Astrocyte (in vitro differentiated cells and primary cell): ENCODE measurements at regions not wholly inside any gene's neighbourhood (a gene's known extent, or its start where the extent isn't known, plus 50 kb on each side); places are given as distances from the start of the nearest gene placed in this dataset.
"Not testable (repeated sequence)": the region's sequence is repeated elsewhere in the genome, so short reads cannot be mapped to it uniquely, and the experiment has no call there.

Experiments
- DNase-seq: peaks from one replicate; pipeline ENCODE4 v3.0.0-alpha.2; 2010; ENCODE audit warnings: low read depth
- FAIRE-seq: peaks from 2 replicates; lab custom pipeline; 2011; peaks lifted over from hg19 to GRCh38; lab: Jason Lieb, UNC
- H2AFZ ChIP-seq: 2 replicates; pipeline ENCODE4 v1.6.0; 2012; ENCODE audit warnings: low read depth, low read length, inconsistent platforms
- H3K27ac ChIP-seq: 2 replicates; pipeline ENCODE4 v1.5.1; 2011; ENCODE audit warnings: low read depth, low read length, inconsistent platforms
- H3K27me3 ChIP-seq: 2 replicates; pipeline ENCODE4 v1.6.0; 2011; ENCODE audit warnings: low read length, inconsistent platforms; ENCODE audit not compliant: insufficient read depth
- H3K36me3 ChIP-seq: 2 replicates; pipeline ENCODE4 v1.5.1; 2011; ENCODE audit warnings: low read length, inconsistent platforms; ENCODE audit not compliant: insufficient read depth
- H3K4me1 ChIP-seq: 2 replicates; pipeline ENCODE4 v1.5.1; 2011; ENCODE audit warnings: low read length, inconsistent platforms; ENCODE audit not compliant: insufficient read depth
- H3K4me2 ChIP-seq: 2 replicates; pipeline ENCODE4 v1.6.0; 2012; ENCODE audit warnings: low read length, inconsistent platforms
- H3K4me3 ChIP-seq: 2 replicates; pipeline ENCODE4 v1.5.1; 2011; ENCODE audit warnings: low read depth, mild to moderate bottlenecking, low read length, inconsistent platforms; ENCODE audit not compliant: insufficient read depth
- H3K79me2 ChIP-seq: 2 replicates; pipeline ENCODE4 v1.6.0; 2012; ENCODE audit warnings: mild to moderate bottlenecking, low read length, inconsistent platforms; ENCODE audit not compliant: insufficient read depth
- H3K9ac ChIP-seq: 2 replicates; pipeline ENCODE4 v1.6.0; 2012; ENCODE audit warnings: mild to moderate bottlenecking, low read length, inconsistent platforms
- H3K9me3 ChIP-seq: 2 replicates; pipeline ENCODE4 v1.5.1; 2012; ENCODE audit warnings: low read depth, mild to moderate bottlenecking, low read length, inconsistent platforms; ENCODE audit not compliant: insufficient read depth
- H4K20me1 ChIP-seq: 2 replicates; pipeline ENCODE4 v1.6.0; 2012; ENCODE audit warnings: low read length, inconsistent platforms; ENCODE audit not compliant: insufficient read depth
- H3K27ac Mint-ChIP-seq: one replicate; pipeline ENCODE4 v1.8.0; 2021; ENCODE audit warnings: mild to moderate bottlenecking, mixed read lengths; ENCODE audit not compliant: unreplicated experiment
- H3K27me3 Mint-ChIP-seq: one replicate; pipeline ENCODE4 v1.8.0; 2021; ENCODE audit warnings: low read depth, mixed read lengths; ENCODE audit not compliant: unreplicated experiment
- H3K36me3 Mint-ChIP-seq: one replicate; pipeline ENCODE4 v1.8.0; 2021; ENCODE audit warnings: low read depth, mixed read lengths; ENCODE audit not compliant: unreplicated experiment
- H3K4me1 Mint-ChIP-seq: one replicate; pipeline ENCODE4 v1.8.0; 2021; ENCODE audit warnings: low read depth, mixed read lengths; ENCODE audit not compliant: unreplicated experiment
- H3K4me3 Mint-ChIP-seq: one replicate; pipeline ENCODE4 v1.8.0; 2021; ENCODE audit warnings: mild to moderate bottlenecking, moderate library complexity, mixed read lengths; ENCODE audit not compliant: unreplicated experiment
- H3K9me3 Mint-ChIP-seq: one replicate; pipeline ENCODE4 v1.8.0; 2021; ENCODE audit warnings: mild to moderate bottlenecking, mixed read lengths; ENCODE audit not compliant: unreplicated experiment
- EZH2 ChIP-seq: IDR thresholded peaks from 2 replicates; pipeline ENCODE4 v1.6.1; 2012; ENCODE audit warnings: mild to moderate bottlenecking, low read length, inconsistent platforms; ENCODE audit not compliant: insufficient read depth
- TF ChIP-seq, protein P1 (sequence below): IDR thresholded peaks from 2 replicates; pipeline ENCODE4 v1.5.1; 2011; ENCODE audit warnings: low read depth, mild to moderate bottlenecking, inconsistent platforms, low read length, moderate library complexity; ENCODE audit not compliant: insufficient read depth

DNA sequence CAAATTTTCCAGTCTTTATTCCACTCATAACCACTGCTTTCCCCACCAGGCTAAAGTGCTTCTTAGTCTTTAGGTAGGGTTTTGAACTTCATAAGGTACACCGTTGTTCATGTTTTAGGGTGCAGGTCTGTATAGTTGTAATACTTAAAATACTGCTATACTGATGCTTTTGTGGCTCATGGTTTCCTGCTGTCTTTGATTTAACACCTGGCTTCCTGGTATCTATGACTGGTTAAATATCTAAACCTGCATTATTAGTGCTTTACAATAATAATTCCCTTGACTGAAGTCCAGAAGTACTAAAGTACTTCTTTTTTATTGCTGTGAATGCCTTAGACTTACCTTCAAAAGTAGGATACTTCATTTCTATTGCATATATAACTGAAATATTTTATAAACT lies 384.7 kb downstream of the SRGAP2C start:
- H3K36me3 Mint-ChIP-seq = no peaks in the 10 kb centered on the region
- no peak overlapping the region for H3K4me3 Mint-ChIP-seq
- Histone ChIP-seq H3K9ac (no peak overlapping the region), H3K27ac (no peak overlapping the region), H3K27me3 (no peaks in the 10 kb centered on the region), H3K4me2 (no peak overlapping the region), H3K36me3 (no peaks in the 10 kb centered on the region), H4K20me1 (no peaks in the 10 kb centered on the region), H3K4me3 (no peak overlapping the region), H3K4me1 (no peaks in the 10 kb centered on the region), H2AFZ (no peak overlapping the region), H3K9me3 (no peaks in the 10 kb centered on the region), H3K79me2 (no peaks in the 10 kb centered on the region)
- no peaks in the 10 kb centered on the region for H3K9me3 Mint-ChIP-seq
- H3K27me3 Mint-ChIP-seq = no peaks in the 10 kb centered on the region
- TF ChIP-seq, protein P1, sequence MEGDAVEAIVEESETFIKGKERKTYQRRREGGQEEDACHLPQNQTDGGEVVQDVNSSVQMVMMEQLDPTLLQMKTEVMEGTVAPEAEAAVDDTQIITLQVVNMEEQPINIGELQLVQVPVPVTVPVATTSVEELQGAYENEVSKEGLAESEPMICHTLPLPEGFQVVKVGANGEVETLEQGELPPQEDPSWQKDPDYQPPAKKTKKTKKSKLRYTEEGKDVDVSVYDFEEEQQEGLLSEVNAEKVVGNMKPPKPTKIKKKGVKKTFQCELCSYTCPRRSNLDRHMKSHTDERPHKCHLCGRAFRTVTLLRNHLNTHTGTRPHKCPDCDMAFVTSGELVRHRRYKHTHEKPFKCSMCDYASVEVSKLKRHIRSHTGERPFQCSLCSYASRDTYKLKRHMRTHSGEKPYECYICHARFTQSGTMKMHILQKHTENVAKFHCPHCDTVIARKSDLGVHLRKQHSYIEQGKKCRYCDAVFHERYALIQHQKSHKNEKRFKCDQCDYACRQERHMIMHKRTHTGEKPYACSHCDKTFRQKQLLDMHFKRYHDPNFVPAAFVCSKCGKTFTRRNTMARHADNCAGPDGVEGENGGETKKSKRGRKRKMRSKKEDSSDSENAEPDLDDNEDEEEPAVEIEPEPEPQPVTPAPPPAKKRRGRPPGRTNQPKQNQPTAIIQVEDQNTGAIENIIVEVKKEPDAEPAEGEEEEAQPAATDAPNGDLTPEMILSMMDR = no peak
- no peak for TF ChIP-seq EZH2
- DNase-seq = no peak
- H3K27ac Mint-ChIP-seq = no peak overlapping the region
- no peak for FAIRE-seq
- no peaks in the 10 kb centered on the region for H3K4me1 Mint-ChIP-seq

- not testable (repeated sequence) for H3K4me2 ChIP-seq, H3K36me3 Mint-ChIP-seq, H4K20me1 ChIP-seq, H3K4me1 Mint-ChIP-seq, H3K9ac ChIP-seq, H3K4me3 ChIP-seq, H3K36me3 ChIP-seq, H3K27me3 ChIP-seq, H3K79me2 ChIP-seq, H3K27ac Mint-ChIP-seq, H3K27ac ChIP-seq, H3K9me3 ChIP-seq, H3K4me1 ChIP-seq, H3K27me3 Mint-ChIP-seq, H3K9me3 Mint-ChIP-seq, H2AFZ ChIP-seq, H3K4me3 Mint-ChIP-seq
- DNase-seq = peak; percentile 51
- peak; percentile 34 for FAIRE-seq
These were observed 389.2 kb downstream of the SRGAP2C start for GRCh38 chr1:121573881-121574504.

- H3K9ac ChIP-seq, FAIRE-seq, H3K27ac Mint-ChIP-seq, H3K4me3 Mint-ChIP-seq, H4K20me1 ChIP-seq, H3K9me3 ChIP-seq, H3K4me1 Mint-ChIP-seq, H3K4me1 ChIP-seq, H3K27ac ChIP-seq, H2AFZ ChIP-seq, H3K27me3 Mint-ChIP-seq, H3K9me3 Mint-ChIP-seq, H3K4me2 ChIP-seq, H3K4me3 ChIP-seq, H3K79me2 ChIP-seq, H3K36me3 Mint-ChIP-seq, H3K36me3 ChIP-seq, DNase-seq, H3K27me3 ChIP-seq: not testable (repeated sequence)
These were observed 389.7 kb downstream of the SRGAP2C start for GRCh38 chr1:121574505-121574899.

- H3K27me3 ChIP-seq, H3K9ac ChIP-seq, H3K36me3 ChIP-seq, H3K27ac ChIP-seq, DNase-seq, H4K20me1 ChIP-seq, H3K4me3 ChIP-seq, H3K79me2 ChIP-seq, H3K4me1 ChIP-seq, H3K4me1 Mint-ChIP-seq, H3K27me3 Mint-ChIP-seq, H3K9me3 ChIP-seq, H2AFZ ChIP-seq, H3K27ac Mint-ChIP-seq, FAIRE-seq, H3K4me2 ChIP-seq, H3K4me3 Mint-ChIP-seq, H3K36me3 Mint-ChIP-seq: not testable (repeated sequence)
- H3K9me3 Mint-ChIP-seq = peaks cover 13% of the 10 kb centered on the region
These were observed 398.1 kb downstream of the SRGAP2C start for GRCh38 chr1:121582898-121583297.
